GM12878 (cell line): ENCODE measurements at regions not wholly inside any gene's neighbourhood (a gene's known extent, or its start where the extent isn't known, plus 50 kb on each side); places are given as distances from the start of the nearest gene placed in this dataset.

Experiments used
- BACH1 ChIP-seq: fragments of 450-650 bp; IDR thresholded peaks from 2 replicates; pipeline ENCODE4 v1.6.1; 2017; ENCODE audit warnings: mild to moderate bottlenecking, borderline replicate concordance
- BHLHE40 ChIP-seq, 2 experiments: fragments of 450-650 bp in 1 of 2; IDR thresholded peaks; 2 replicates each; pipeline ENCODE4 v1.6.1; 2011 to 2017; ENCODE audit warnings: low read depth in 2 of 2, borderline replicate concordance in 1 of 2, improper control_type of control experiment in 1 of 2, low read length in 1 of 2, mild to moderate bottlenecking in 1 of 2
- CBX3 ChIP-seq: fragments of 200-600 bp; sonication (generic); IDR thresholded peaks from 2 replicates; pipeline ENCODE4 v1.6.1; 2016; ENCODE audit warnings: low read depth, borderline replicate concordance
- CEBPB ChIP-seq, 2 experiments: fragments of 150-350 bp in 1 of 2; IDR thresholded peaks; 2 replicates each; pipeline ENCODE4 v1.6.1; 2012 to 2014; ENCODE audit warnings: low read depth in 2 of 2, low read length in 2 of 2, borderline replicate concordance in 1 of 2, inconsistent platforms in 1 of 2
- EP300 ChIP-seq, 2 experiments: fragments of 150-350 bp in 1 of 2; IDR thresholded peaks; 2 replicates each; pipeline ENCODE4 v1.6.1; 2011 to 2012; ENCODE audit warnings: low read depth in 2 of 2, low read length in 2 of 2, borderline replicate concordance in 1 of 2, improper control_type of control experiment in 1 of 2, inconsistent platforms in 1 of 2; ENCODE audit not compliant: control insufficient read depth in 1 of 2
- HDGF ChIP-seq: fragments of 450-650 bp; IDR thresholded peaks from 2 replicates; pipeline ENCODE4 v1.6.1; 2016; ENCODE audit warnings: antibody characterized with exemption
- IKZF1 ChIP-seq: fragments of 450-650 bp; conservative IDR thresholded peaks from 2 replicates; pipeline ENCODE4 v1.6.1; 2017; ENCODE audit warnings: antibody characterized with exemption, mild to moderate bottlenecking
- RBBP5 ChIP-seq: fragments of 200-600 bp; sonication (generic); conservative IDR thresholded peaks from 2 replicates; pipeline ENCODE4 v1.6.1; 2016
- RCOR1 ChIP-seq: conservative IDR thresholded peaks from 2 replicates; pipeline ENCODE4 v1.6.1; 2012; ENCODE audit warnings: low read depth, low read length, improper control_type of control experiment
- SRF ChIP-seq, 2 experiments: IDR thresholded peaks; 2 replicates each; pipeline ENCODE4 v1.6.1; 2011; ENCODE audit warnings: low read depth in 2 of 2, low read length in 2 of 2, mild to moderate bottlenecking in 1 of 2, moderate library complexity in 1 of 2
- SUZ12 ChIP-seq: fragments of 200-600 bp; sonication (generic); IDR thresholded peaks from one replicate; pipeline ENCODE4 v1.6.1; 2018; ENCODE audit warnings: antibody characterized with exemption, mild to moderate bottlenecking; ENCODE audit not compliant: unreplicated experiment
- ZBED1 ChIP-seq: IDR thresholded peaks from 2 replicates; pipeline ENCODE4 v1.6.1; 2016; ENCODE audit warnings: borderline replicate concordance
- ZNF217 ChIP-seq: fragments of 450-650 bp; IDR thresholded peaks from 2 replicates; pipeline ENCODE4 v1.6.1; 2017; ENCODE audit warnings: antibody characterized with exemption, mild to moderate bottlenecking
- TF ChIP-seq, protein P1 (sequence below): fragments of 450-650 bp; IDR thresholded peaks from 2 replicates; pipeline ENCODE4 v1.6.1; 2017; ENCODE audit warnings: low read depth, mild to moderate bottlenecking, moderate library complexity
- TF ChIP-seq, protein P2 (sequence below): IDR thresholded peaks from 2 replicates; pipeline ENCODE4 v1.6.1; 2012; ENCODE audit warnings: low read length, inconsistent platforms
- TF ChIP-seq, protein P3 (sequence below): IDR thresholded peaks from 2 replicates; pipeline ENCODE4 v1.6.1; 2012; ENCODE audit warnings: low read depth, low read length, improper control_type of control experiment
- TF ChIP-seq, protein P4 (sequence below): fragments of 450-650 bp; IDR thresholded peaks from 2 replicates; pipeline ENCODE4 v1.6.1; 2016; ENCODE audit warnings: mild to moderate bottlenecking, moderate library complexity, borderline replicate concordance
- TF ChIP-seq, protein P5 (sequence below): fragments of 450-650 bp; IDR thresholded peaks from 2 replicates; pipeline ENCODE4 v1.6.1; 2017; ENCODE audit warnings: antibody characterized with exemption, mild to moderate bottlenecking, moderate library complexity

DNA sequence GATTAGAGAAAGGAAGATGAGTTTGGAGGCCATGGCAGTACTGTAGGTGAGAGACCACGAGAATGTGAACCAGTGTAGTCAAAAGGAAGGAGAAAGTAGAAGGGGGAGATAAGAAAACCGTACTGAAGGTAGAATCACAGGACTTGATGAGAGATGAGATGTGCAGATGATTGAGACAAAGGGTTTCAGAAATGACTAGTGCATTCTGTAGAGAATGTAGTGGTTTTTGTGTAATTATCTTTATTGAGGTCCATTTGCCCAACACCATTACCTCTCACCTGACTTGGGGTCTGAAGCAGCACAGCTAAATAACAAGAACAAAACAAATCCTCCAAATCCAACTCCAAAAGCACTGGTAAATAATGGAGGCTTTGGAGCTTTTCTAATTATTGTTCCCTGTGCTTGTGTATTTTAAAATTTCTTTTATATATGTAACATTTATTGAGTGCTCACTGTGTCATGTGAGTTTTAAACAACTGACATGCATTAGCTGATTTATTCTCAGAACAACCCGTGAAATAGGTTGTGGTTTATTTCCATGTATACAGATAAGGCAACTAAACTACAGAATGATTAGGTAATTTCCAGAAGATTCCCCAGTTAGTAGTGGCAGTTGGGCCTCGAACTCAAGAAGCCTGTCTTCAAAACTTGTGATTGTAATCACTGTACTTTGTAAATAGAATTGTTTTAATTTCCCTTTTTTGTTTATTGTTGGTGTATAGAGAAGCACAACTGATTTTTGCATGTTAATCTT, 390.0 kb downstream of the AEBP2 start (continued):
- TF ChIP-seq, protein P1, sequence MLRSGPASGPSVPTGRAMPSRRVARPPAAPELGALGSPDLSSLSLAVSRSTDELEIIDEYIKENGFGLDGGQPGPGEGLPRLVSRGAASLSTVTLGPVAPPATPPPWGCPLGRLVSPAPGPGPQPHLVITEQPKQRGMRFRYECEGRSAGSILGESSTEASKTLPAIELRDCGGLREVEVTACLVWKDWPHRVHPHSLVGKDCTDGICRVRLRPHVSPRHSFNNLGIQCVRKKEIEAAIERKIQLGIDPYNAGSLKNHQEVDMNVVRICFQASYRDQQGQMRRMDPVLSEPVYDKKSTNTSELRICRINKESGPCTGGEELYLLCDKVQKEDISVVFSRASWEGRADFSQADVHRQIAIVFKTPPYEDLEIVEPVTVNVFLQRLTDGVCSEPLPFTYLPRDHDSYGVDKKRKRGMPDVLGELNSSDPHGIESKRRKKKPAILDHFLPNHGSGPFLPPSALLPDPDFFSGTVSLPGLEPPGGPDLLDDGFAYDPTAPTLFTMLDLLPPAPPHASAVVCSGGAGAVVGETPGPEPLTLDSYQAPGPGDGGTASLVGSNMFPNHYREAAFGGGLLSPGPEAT, result peak; percentile 51; the same call in 1 of the 2 replicates
- TF ChIP-seq IKZF1, result 0 out of 2 replicates have a peak, but pooled peaks have one; percentile 19
- TF ChIP-seq, protein P2, sequence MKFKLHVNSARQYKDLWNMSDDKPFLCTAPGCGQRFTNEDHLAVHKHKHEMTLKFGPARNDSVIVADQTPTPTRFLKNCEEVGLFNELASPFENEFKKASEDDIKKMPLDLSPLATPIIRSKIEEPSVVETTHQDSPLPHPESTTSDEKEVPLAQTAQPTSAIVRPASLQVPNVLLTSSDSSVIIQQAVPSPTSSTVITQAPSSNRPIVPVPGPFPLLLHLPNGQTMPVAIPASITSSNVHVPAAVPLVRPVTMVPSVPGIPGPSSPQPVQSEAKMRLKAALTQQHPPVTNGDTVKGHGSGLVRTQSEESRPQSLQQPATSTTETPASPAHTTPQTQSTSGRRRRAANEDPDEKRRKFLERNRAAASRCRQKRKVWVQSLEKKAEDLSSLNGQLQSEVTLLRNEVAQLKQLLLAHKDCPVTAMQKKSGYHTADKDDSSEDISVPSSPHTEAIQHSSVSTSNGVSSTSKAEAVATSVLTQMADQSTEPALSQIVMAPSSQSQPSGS, result no peak
- TF ChIP-seq CEBPB (IDR thresholded peaks at IDR 0.05; ENCODE audit: borderline replicate concordance in 1 of 2, low read depth in 2 of 2, low read length in 2 of 2), result no peak
- TF ChIP-seq BHLHE40 (IDR thresholded peaks at IDR 0.05; ENCODE audit: borderline replicate concordance in 1 of 2, low read depth in 2 of 2, low read length in 1 of 2), result peak in 1 of 2 experiments; percentile 63; a peak in 2 of 4 replicates
- TF ChIP-seq BACH1, result no peak
- TF ChIP-seq, protein P3, sequence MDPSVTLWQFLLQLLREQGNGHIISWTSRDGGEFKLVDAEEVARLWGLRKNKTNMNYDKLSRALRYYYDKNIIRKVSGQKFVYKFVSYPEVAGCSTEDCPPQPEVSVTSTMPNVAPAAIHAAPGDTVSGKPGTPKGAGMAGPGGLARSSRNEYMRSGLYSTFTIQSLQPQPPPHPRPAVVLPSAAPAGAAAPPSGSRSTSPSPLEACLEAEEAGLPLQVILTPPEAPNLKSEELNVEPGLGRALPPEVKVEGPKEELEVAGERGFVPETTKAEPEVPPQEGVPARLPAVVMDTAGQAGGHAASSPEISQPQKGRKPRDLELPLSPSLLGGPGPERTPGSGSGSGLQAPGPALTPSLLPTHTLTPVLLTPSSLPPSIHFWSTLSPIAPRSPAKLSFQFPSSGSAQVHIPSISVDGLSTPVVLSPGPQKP, result no peak
- TF ChIP-seq RBBP5, result no peak
- TF ChIP-seq ZBED1, result no peak
- TF ChIP-seq, protein P4, sequence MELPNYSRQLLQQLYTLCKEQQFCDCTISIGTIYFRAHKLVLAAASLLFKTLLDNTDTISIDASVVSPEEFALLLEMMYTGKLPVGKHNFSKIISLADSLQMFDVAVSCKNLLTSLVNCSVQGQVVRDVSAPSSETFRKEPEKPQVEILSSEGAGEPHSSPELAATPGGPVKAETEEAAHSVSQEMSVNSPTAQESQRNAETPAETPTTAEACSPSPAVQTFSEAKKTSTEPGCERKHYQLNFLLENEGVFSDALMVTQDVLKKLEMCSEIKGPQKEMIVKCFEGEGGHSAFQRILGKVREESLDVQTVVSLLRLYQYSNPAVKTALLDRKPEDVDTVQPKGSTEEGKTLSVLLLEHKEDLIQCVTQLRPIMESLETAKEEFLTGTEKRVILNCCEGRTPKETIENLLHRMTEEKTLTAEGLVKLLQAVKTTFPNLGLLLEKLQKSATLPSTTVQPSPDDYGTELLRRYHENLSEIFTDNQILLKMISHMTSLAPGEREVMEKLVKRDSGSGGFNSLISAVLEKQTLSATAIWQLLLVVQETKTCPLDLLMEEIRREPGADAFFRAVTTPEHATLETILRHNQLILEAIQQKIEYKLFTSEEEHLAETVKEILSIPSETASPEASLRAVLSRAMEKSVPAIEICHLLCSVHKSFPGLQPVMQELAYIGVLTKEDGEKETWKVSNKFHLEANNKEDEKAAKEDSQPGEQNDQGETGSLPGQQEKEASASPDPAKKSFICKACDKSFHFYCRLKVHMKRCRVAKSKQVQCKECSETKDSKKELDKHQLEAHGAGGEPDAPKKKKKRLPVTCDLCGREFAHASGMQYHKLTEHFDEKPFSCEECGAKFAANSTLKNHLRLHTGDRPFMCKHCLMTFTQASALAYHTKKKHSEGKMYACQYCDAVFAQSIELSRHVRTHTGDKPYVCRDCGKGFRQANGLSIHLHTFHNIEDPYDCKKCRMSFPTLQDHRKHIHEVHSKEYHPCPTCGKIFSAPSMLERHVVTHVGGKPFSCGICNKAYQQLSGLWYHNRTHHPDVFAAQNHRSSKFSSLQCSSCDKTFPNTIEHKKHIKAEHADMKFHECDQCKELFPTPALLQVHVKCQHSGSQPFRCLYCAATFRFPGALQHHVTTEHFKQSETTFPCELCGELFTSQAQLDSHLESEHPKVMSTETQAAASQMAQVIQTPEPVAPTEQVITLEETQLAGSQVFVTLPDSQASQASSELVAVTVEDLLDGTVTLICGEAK, result peak; percentile 54; the same call in 1 of the 2 replicates
- TF ChIP-seq ZNF217, result 0 out of 2 replicates have a peak, but pooled peaks have one; percentile 24
- TF ChIP-seq HDGF, result no peak
- TF ChIP-seq EP300 (IDR thresholded peaks at IDR 0.05; ENCODE audit: borderline replicate concordance in 1 of 2, control insufficient read depth in 1 of 2, low read depth in 2 of 2, low read length in 2 of 2), result peak in 1 of 2 experiments; percentile 11; a peak in 1 of 4 replicates
- no peak for TF ChIP-seq SRF (IDR thresholded peaks at IDR 0.05; ENCODE audit: low read depth in 2 of 2, low read length in 2 of 2)
- TF ChIP-seq, protein P5, sequence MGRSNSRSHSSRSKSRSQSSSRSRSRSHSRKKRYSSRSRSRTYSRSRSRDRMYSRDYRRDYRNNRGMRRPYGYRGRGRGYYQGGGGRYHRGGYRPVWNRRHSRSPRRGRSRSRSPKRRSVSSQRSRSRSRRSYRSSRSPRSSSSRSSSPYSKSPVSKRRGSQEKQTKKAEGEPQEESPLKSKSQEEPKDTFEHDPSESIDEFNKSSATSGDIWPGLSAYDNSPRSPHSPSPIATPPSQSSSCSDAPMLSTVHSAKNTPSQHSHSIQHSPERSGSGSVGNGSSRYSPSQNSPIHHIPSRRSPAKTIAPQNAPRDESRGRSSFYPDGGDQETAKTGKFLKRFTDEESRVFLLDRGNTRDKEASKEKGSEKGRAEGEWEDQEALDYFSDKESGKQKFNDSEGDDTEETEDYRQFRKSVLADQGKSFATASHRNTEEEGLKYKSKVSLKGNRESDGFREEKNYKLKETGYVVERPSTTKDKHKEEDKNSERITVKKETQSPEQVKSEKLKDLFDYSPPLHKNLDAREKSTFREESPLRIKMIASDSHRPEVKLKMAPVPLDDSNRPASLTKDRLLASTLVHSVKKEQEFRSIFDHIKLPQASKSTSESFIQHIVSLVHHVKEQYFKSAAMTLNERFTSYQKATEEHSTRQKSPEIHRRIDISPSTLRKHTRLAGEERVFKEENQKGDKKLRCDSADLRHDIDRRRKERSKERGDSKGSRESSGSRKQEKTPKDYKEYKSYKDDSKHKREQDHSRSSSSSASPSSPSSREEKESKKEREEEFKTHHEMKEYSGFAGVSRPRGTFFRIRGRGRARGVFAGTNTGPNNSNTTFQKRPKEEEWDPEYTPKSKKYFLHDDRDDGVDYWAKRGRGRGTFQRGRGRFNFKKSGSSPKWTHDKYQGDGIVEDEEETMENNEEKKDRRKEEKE, result no peak
- no peak for TF ChIP-seq CBX3
- TF ChIP-seq SUZ12, result no peak
- TF ChIP-seq RCOR1, result no peak
